GM23338 (cell line): ENCODE measurements at regions not wholly inside any gene's neighbourhood (a gene's known extent, or its start where the extent isn't known, plus 50 kb on each side); places are given as distances from the start of the nearest gene placed in this dataset.

Source experiments
- ATAC-seq: fragments of 200-7000 bp; cut with Tn5 transposase; 3 replicates; pipeline ENCODE4 v1.9.1; 2020
- DNase-seq: peaks from one replicate; pipeline ENCODE4 v3.0.0-alpha.2; 2015; ENCODE audit warnings: low spot score
- H2AFZ ChIP-seq: fragments of 200-600 bp; sonication (generic); 2 replicates; pipeline ENCODE4 v1.8.0; 2016; ENCODE audit warnings: antibody characterized with exemption, mild to moderate bottlenecking, moderate library complexity
- H3F3A ChIP-seq: fragments of 200-600 bp; sonication (generic); replicated peaks from 2 replicates; pipeline ENCODE4 v1.8.0; 2017; ENCODE audit warnings: antibody characterized with exemption, mixed run types, low read depth
- H3K27ac ChIP-seq: fragments of 200-600 bp; sonication (generic); 2 replicates; pipeline ENCODE4 v1.6.1; 2016; ENCODE audit warnings: low read depth
- H3K27me3 ChIP-seq: fragments of 200-600 bp; sonication (generic); 2 replicates; pipeline ENCODE4 v1.8.0; 2016; ENCODE audit warnings: mild to moderate bottlenecking, mixed run types, moderate library complexity; ENCODE audit not compliant: insufficient read depth
- H3K36me3 ChIP-seq: fragments of 200-600 bp; sonication (generic); 2 replicates; pipeline ENCODE4 v1.8.0; 2016; ENCODE audit warnings: mild to moderate bottlenecking; ENCODE audit not compliant: insufficient read depth
- H3K4me1 ChIP-seq: fragments of 200-600 bp; sonication (generic); 2 replicates; pipeline ENCODE4 v1.8.0; 2016; ENCODE audit warnings: mild to moderate bottlenecking, moderate library complexity; ENCODE audit not compliant: insufficient read depth
- H3K4me2 ChIP-seq: fragments of 200-600 bp; sonication (generic); 2 replicates; pipeline ENCODE4 v1.7.1; 2017; ENCODE audit warnings: mixed run types
- H3K4me3 ChIP-seq: fragments of 200-600 bp; sonication (generic); 2 replicates; pipeline ENCODE4 v1.6.1; 2016; ENCODE audit warnings: mixed run types
- H3K79me2 ChIP-seq: fragments of 200-600 bp; sonication (generic); replicated peaks from 2 replicates; pipeline ENCODE4 v1.8.0; 2017; ENCODE audit warnings: mild to moderate bottlenecking; ENCODE audit not compliant: insufficient read depth
- H3K9me2 ChIP-seq: fragments of 200-600 bp; sonication (generic); 2 replicates; pipeline ENCODE4 v1.8.0; 2017; ENCODE audit not compliant: insufficient read depth
- H4K20me1 ChIP-seq: fragments of 200-600 bp; sonication (generic); replicated peaks from 2 replicates; pipeline ENCODE4 v1.8.0; 2017; ENCODE audit warnings: mild to moderate bottlenecking; ENCODE audit not compliant: insufficient read depth
- H3K27ac Mint-ChIP-seq: 2 replicates; pipeline ENCODE4 v1.8.0; 2020; ENCODE audit warnings: inconsistent platforms, mild to moderate bottlenecking, moderate library complexity, mixed read lengths
- H3K27me3 Mint-ChIP-seq: 3 replicates; pipeline ENCODE4 v1.8.0; 2022; ENCODE audit warnings: low read depth, mild to moderate bottlenecking, moderate library complexity, mixed read lengths, inconsistent platforms; ENCODE audit not compliant: insufficient read depth, poor library complexity
- H3K36me3 Mint-ChIP-seq: 3 replicates; pipeline ENCODE4 v1.8.0; 2021; ENCODE audit warnings: low read depth, mild to moderate bottlenecking, inconsistent platforms, moderate library complexity, mixed read lengths
- H3K4me1 Mint-ChIP-seq: 3 replicates; pipeline ENCODE4 v1.8.0; 2020; ENCODE audit warnings: mild to moderate bottlenecking, inconsistent platforms, mixed read lengths
- H3K4me3 Mint-ChIP-seq: 3 replicates; pipeline ENCODE4 v1.8.0; 2021; ENCODE audit warnings: moderate library complexity, mild to moderate bottlenecking, inconsistent platforms, mixed read lengths
- H3K9me3 Mint-ChIP-seq: 3 replicates; pipeline ENCODE4 v1.8.0; 2020; ENCODE audit warnings: moderate library complexity, mild to moderate bottlenecking, inconsistent platforms, mixed read lengths
- ETS1 ChIP-seq: IDR thresholded peaks from 2 replicates; pipeline ENCODE4 v1.6.1; 2016; ENCODE audit warnings: antibody characterized with exemption
- ZNF331 ChIP-seq: fragments of 250-450 bp; sonication (Bioruptor Pico); IDR thresholded peaks from 2 replicates; pipeline ENCODE4 v1.5.0; 2020; ENCODE audit warnings: low read depth, mild to moderate bottlenecking, moderate library complexity
- ZNF462 ChIP-seq: fragments of 250-450 bp; sonication (Bioruptor Pico); IDR thresholded peaks from 2 replicates; pipeline ENCODE4 v1.5.0; 2020; ENCODE audit warnings: mild to moderate bottlenecking, moderate library complexity

GRCh38 chr9:81456431-81457006 is 232.8 kb downstream of the TLE1 start:
- DNase-seq (no peak), ATAC-seq (no peak)
- Histone ChIP-seq H3K4me3 (no peak overlapping the region), H4K20me1 (no peaks in the 10 kb centered on the region), H3K4me1 (no peaks in the 10 kb centered on the region), H3K36me3 (no peaks in the 10 kb centered on the region), H3K4me2 (no peak overlapping the region), H3K79me2 (no peaks in the 10 kb centered on the region), H3K9me2 (no peaks in the 10 kb centered on the region), H2AFZ (no peak overlapping the region), H3K27me3 (no peaks in the 10 kb centered on the region), H3F3A (no peaks in the 10 kb centered on the region), H3K27ac (no peak overlapping the region)
- TF ChIP-seq ETS1 (no peak), ZNF331 (CRISPR knock-in tag) (no peak)
- Mint-ChIP-seq H3K27ac (no peak overlapping the region), H3K9me3 (no peaks in the 10 kb centered on the region; the same call in 2 of the 3 replicates), H3K4me1 (no peaks in the 10 kb centered on the region), H3K4me3 (no peak overlapping the region), H3K36me3 (no peaks in the 10 kb centered on the region), H3K27me3 (no peaks in the 10 kb centered on the region)

- no peaks in the 10 kb centered on the region for H3F3A ChIP-seq
- Mint-ChIP-seq H3K36me3 (no peaks in the 10 kb centered on the region), H3K4me3 (no peak overlapping the region), H3K9me3 (no peaks in the 10 kb centered on the region; the same call in 2 of the 3 replicates), H3K4me1 (no peaks in the 10 kb centered on the region), H3K27ac (no peak overlapping the region), H3K27me3 (no peaks in the 10 kb centered on the region)
- no peak overlapping the region for H3K4me3 ChIP-seq
- DNase-seq: no peak
- no peak for ATAC-seq
- no peak overlapping the region for H2AFZ ChIP-seq
- H4K20me1 ChIP-seq: no peaks in the 10 kb centered on the region
- H3K4me2 ChIP-seq: no peak overlapping the region
- TF ChIP-seq ZNF462 (CRISPR knock-in tag): no peak
- no peaks in the 10 kb centered on the region for H3K27me3 ChIP-seq
- H3K36me3 ChIP-seq: no peaks in the 10 kb centered on the region
- H3K9me2 ChIP-seq: no peaks in the 10 kb centered on the region
- H3K4me1 ChIP-seq: no peaks in the 10 kb centered on the region
- no peaks in the 10 kb centered on the region for H3K79me2 ChIP-seq
- H3K27ac ChIP-seq: no peak overlapping the region
Measured at GRCh38 chr9:81455462-81456219, 233.7 kb downstream of the TLE1 start.
